Stimulated activated naive CD8-positive, alpha-beta T cell treated with anti-CD3 and anti-CD28 coated beads, Interleukin-15, Interleukin-2, amounts not matched to agents 100 U/mL and 50 U/mL, for 24 hours (primary cell): ENCODE measurements at regions not wholly inside any gene's neighbourhood (a gene's known extent, or its start where the extent isn't known, plus 50 kb on each side); places are given as distances from the start of the nearest gene placed in this dataset.
"Not testable (repeated sequence)": the region's sequence is repeated elsewhere in the genome, so short reads cannot be mapped to it uniquely, and the experiment has no call there.

Experiments used
- ATAC-seq: fragments of 150-1000 bp; cut with Tn5 transposase; one replicate; pipeline ENCODE4 v1.10.0; 2021
- DNase-seq: peaks from one replicate; pipeline ENCODE4 v3.0.0; 2021

GRCh38 chr15:22259151-22259750 lies 178.9 kb downstream of the OR4M2 start:
- not testable (repeated sequence) for ATAC-seq, DNase-seq

DNA sequence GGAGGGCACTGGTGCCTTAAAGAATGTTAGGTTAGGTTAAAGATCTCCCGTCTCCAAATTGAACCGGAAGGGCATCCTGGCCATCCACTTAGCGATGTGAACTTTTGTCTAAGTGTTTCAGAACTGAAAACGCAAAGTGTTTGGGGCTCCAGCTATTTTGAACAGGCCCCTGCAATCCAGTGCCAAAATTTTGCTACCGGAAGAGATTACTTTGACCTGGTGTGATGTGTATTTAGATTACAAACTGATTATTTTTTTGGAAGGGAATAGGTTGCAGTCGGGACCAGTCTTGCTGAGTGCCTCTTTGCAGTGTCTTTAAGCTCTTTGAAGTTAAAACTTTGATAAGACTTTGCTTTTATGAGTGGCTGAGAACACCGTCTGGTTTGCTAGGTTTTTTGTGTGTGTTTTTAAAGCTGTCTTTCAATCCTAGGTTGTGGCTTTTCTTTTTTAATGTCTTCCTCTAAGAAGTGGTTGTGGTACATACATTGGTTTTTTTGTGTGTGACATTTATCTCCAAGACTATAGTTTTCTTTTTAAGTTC lies 179.6 kb downstream of the OR4M2 start:
- no peak for DNase-seq
- ATAC-seq: no peak

GRCh38 chr15:22262613-22263020 lies 182.3 kb downstream of the OR4M2 start:
- DNase-seq: peak; percentile 27
- no peak for ATAC-seq

DNA sequence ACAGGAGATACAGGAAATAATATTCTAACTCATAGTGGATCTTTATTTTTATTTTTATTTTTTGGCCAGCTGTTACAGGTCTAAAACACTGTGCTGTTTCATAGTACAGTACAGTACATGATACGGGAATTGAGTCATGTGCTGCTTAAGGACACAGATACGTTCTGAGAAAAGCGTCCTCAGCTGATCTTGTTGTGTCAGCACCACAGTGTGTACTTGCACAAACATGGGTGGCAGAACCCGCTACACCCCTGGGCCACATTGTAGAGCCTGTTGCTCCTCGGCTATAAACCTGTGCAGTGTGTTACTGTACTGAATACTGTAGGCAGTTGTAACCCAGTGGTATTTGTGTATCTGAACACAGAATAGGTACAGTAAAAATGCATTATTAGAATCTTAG lies 183.4 kb downstream of the OR4M2 start:
- ATAC-seq: no peak
- no peak for DNase-seq

GRCh38 chr15:22264272-22264671 lies 183.9 kb downstream of the OR4M2 start:
- not testable (repeated sequence) for DNase-seq
- ATAC-seq: peak; percentile 64

GRCh38 chr15:22265056-22265945 lies 185.0 kb downstream of the OR4M2 start:
- ATAC-seq: peak; percentile 16
- DNase-seq: no peak

GRCh38 chr15:22265970-22266369 lies 185.6 kb downstream of the OR4M2 start:
- DNase-seq (no peak), ATAC-seq (no peak)

DNA sequence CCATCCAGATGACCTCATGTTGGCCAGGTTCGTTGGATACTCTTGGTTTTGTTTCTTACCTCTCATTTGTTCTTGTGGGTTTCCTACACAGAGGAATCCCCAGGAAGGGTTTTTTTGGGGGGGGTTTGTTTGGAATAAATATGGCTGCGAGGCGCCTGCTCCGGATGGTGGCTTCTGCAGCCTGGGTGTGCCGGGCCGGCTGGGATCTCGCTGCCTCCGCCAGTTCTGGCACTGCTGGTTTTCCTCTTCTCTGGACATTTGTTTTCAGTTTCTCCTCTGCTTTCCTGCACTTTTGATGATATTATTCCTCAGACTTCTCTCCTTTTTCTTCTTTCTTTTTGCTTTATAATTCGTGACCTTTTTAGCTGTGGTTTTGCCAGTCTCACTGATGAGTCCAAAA lies 187.4 kb downstream of the OR4M2 start:
- DNase-seq: no peak
- no peak for ATAC-seq

GRCh38 chr15:22268201-22268600 lies 187.9 kb downstream of the OR4M2 start:
- not testable (repeated sequence) for DNase-seq, ATAC-seq

DNA sequence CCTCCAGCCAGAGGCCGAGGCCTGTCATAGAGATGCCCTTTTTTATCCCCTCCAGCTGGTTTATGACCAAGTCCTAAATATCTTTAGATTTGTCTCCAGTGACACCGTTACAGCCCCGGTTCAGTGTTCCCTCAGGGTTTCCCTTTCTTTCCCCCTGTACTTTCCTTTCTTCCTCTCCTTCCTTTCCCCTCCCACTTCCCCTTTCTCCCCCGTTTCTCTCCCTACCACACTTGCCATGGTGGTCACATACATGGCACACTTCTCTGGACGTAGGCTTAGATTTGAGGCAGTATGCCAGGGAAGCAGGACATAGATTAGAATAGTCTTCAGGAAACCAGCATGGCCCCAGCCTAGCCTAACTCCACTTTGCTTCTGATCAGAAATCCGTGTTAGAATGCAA lies 188.3 kb downstream of the OR4M2 start:
- ATAC-seq: not testable (repeated sequence)

DNA sequence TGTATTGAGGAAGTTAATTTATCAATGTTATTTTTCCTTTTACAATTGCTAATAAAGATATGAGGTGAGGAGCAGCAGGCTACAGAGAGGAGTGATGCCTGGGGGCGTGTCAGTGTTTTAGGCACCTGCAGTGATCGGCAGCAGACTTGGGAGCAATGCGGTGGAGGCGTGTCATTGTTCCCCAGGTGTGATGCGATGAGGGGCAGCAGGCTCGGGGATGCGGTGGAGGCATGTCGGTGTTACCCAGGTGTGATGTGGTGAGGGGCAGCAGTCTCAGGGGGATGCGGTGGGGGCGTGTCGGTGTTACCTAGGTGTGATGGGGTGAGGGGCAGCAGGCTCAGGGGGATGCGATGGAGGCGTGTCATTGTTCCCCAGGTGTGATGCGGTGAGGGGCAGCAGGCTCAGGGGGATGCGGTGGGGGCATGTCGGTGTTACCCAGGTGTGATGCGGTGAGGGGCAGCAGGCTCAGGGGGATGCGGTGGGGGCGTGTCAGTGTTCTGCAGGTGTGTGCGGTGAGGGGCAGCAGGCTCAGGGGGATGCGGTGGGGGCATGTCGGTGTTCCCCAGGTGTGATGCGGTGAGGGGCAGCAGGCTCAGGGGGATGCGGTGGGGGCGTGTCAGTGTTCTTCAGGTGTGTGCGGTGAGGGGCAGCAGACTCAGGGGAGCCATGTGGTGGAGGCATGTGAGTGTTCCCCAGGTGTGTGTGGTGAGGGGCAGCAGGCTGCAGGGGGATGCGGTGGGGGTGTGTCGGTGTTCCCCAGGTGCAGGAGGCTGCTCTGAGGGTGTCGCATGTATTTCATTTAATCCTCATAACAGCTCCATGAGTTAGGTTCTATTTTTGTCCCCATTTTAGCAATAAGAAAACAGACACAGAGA lies 186.2 kb upstream of the GOLGA6L22 start:
- not testable (repeated sequence) for ATAC-seq, DNase-seq

More for the DNA sequence above, 188.3 kb downstream of the OR4M2 start:
- not testable (repeated sequence) for DNase-seq

- DNase-seq, ATAC-seq: not testable (repeated sequence)
Observed at GRCh38 chr15:22273185-22273584, 185.5 kb upstream of the GOLGA6L22 start.

DNA sequence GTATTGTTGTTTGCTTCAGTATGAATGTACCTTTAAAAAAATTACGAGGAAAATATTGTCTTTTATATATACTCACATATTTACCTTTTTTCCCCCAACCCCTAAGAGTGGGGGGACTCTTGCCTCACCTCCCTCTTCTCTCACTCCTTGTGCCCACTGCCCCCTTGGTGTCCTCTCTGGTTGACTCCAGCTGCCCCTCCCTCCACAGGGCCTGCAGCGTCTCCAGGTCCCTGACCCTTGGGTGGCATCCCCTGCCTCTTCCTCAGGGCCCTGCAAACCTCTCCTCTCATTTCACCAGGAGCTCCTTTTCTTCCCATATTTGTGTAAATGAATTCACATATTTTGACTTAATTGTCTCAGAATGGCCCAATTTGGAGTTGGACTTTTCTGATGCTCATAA lies 184.3 kb upstream of the GOLGA6L22 start:
- ATAC-seq, DNase-seq: not testable (repeated sequence)

DNA sequence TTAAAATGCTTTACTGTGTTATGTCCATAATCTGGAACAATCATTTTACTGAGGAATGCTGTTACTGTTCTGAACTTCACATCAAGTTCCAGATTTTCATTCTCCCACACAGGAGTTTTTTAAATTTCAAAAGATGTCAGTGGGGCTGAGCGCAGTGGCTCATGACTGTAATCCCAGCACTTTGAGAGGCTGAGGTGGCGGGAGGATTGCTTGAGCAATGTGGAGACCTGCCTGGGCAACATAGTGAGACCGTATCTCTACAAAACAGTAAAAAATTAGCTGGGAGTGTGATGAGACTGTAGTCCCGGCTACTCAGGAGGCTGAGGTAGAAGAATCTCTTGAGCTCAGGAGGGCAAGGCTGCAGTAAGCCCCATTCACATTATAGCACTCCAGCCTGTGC lies 177.9 kb upstream of the GOLGA6L22 start:
- not testable (repeated sequence) for ATAC-seq, DNase-seq

GRCh38 chr15:22282794-22283533 lies 175.7 kb upstream of the GOLGA6L22 start:
- ATAC-seq: peak; percentile 32
- DNase-seq: not testable (repeated sequence)

DNA sequence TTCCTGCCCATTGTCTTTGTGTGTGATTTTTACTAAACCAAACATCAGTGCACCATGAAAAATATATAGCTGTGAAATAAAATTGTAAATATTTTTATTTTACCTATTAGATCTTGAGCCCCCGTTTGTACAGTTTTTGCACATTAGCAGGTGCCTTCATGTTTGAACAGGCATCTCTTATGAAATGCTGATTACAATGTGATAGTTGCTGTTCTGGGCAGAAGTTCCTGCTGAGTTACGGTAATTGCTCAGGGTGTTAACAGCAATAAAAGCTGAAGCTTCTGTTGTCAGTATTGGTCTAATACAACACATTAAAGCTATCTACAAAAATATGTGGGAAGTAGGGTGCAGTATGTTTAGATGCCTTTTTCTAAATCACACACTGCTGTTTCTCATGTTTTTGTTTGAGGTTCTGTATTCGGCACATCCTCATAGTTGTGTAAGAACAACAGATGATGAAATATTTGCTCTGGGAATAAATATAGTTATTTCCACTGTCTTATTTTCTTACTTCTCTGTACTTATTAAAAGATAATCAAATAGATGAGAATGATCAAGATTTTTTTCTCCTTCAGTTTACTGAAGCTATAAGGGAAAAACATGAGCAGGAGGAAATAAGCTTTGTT lies 173.8 kb upstream of the GOLGA6L22 start:
- not testable (repeated sequence) for DNase-seq, ATAC-seq

- DNase-seq, ATAC-seq: not testable (repeated sequence)
Observed at GRCh38 chr15:22291054-22291453, 167.6 kb upstream of the GOLGA6L22 start.

DNA sequence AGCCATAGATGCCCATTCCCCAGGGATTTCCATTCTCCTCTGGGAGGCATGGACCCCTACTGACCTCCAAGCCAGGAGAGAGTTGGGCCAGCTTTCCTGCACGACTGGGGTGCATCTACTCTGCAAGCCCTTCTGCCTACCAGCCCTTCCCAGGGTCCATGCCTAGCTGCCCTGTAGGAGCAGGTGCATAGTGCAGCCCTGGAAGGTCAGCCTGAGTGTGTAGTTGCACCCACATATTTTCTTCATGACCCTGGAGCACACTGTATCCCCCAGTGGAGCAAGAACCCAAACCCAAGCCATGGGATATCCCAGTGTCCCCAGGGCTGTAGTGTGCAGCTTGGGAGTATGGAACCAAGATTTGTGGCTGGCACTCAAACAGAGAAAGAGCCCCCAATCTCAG lies 155.6 kb upstream of the GOLGA6L22 start:
- not testable (repeated sequence) for DNase-seq
- ATAC-seq: peak; percentile 28
